Right forelimb (tissue), 1 donor: ENCODE measurements at regions not wholly inside any gene's neighbourhood (a gene's known extent, or its start where the extent isn't known, plus 50 kb on each side); places are given as distances from the start of the nearest gene placed in this dataset.
"Not testable (repeated sequence)": the region's sequence is repeated elsewhere in the genome, so short reads cannot be mapped to it uniquely, and the experiment has no call there.

Experiments used
- DNase-seq: peaks from one replicate; pipeline ENCODE4 v3.0.0-alpha.2; 2018

- DNase-seq = no peak
Observed at GRCh38 chr5:174453690-174454089, 270.7 kb upstream of the MSX2 start.

- DNase-seq = no peak
Observed at GRCh38 chr5:174454464-174454863, 269.9 kb upstream of the MSX2 start.

GRCh38 chr5:174454890-174455289 lies 269.5 kb upstream of the MSX2 start:
- no peak for DNase-seq

- DNase-seq = no peak
Observed at GRCh38 chr5:174455301-174455700, 269.1 kb upstream of the MSX2 start.

- no peak for DNase-seq
Observed at GRCh38 chr5:174457141-174457678, 267.2 kb upstream of the MSX2 start.

- DNase-seq = no peak
Observed at GRCh38 chr5:174459071-174459702, 265.2 kb upstream of the MSX2 start.

GRCh38 chr5:174459832-174460448 lies 264.4 kb upstream of the MSX2 start:
- DNase-seq = no peak

- DNase-seq = no peak
Observed at GRCh38 chr5:174462129-174462528, 262.3 kb upstream of the MSX2 start.

- DNase-seq = no peak
Observed at GRCh38 chr5:174464504-174465165, 259.7 kb upstream of the MSX2 start.

GRCh38 chr5:174471528-174471927 lies 252.9 kb upstream of the MSX2 start:
- DNase-seq = not testable (repeated sequence)

GRCh38 chr5:174472956-174473355 lies 251.4 kb upstream of the MSX2 start:
- no peak for DNase-seq

GRCh38 chr5:174476001-174476400 lies 248.4 kb upstream of the MSX2 start:
- not testable (repeated sequence) for DNase-seq

GRCh38 chr5:174479325-174479724 lies 245.1 kb upstream of the MSX2 start:
- no peak for DNase-seq

- DNase-seq = no peak
Observed at GRCh38 chr5:174481737-174482136, 242.6 kb upstream of the MSX2 start.

GRCh38 chr5:174482607-174483024 lies 241.8 kb upstream of the MSX2 start:
- DNase-seq = no peak

- no peak for DNase-seq
Observed at GRCh38 chr5:174483411-174483810, 241.0 kb upstream of the MSX2 start.

GRCh38 chr5:174489215-174489614 lies 235.2 kb upstream of the MSX2 start:
- DNase-seq = no peak

GRCh38 chr5:174489920-174490597 lies 234.3 kb upstream of the MSX2 start:
- DNase-seq = no peak

GRCh38 chr5:174490728-174491127 lies 233.7 kb upstream of the MSX2 start:
- no peak for DNase-seq

- DNase-seq = no peak
Observed at GRCh38 chr5:174491265-174491664, 233.1 kb upstream of the MSX2 start.

- DNase-seq = no peak
Observed at GRCh38 chr5:174491761-174492350, 232.5 kb upstream of the MSX2 start.

GRCh38 chr5:174493530-174493929 lies 230.9 kb upstream of the MSX2 start:
- DNase-seq = no peak

- not testable (repeated sequence) for DNase-seq
Observed at GRCh38 chr5:174497939-174498338, 226.4 kb upstream of the MSX2 start.
